H1 (cell line): ENCODE measurements at regions not wholly inside any gene's neighbourhood (a gene's known extent, or its start where the extent isn't known, plus 50 kb on each side); places are given as distances from the start of the nearest gene placed in this dataset.

ENCODE experiments used
- BRCA1 ChIP-seq: IDR thresholded peaks from 2 replicates; pipeline ENCODE4 v1.6.1; 2012; ENCODE audit warnings: low read depth, low read length, improper control_type of control experiment
- JUN ChIP-seq: IDR thresholded peaks from 2 replicates; pipeline ENCODE4 v1.6.1; 2011; ENCODE audit warnings: low read depth, mild to moderate bottlenecking, improper control_type of control experiment, low read length
- JUND ChIP-seq: IDR thresholded peaks from 2 replicates; pipeline ENCODE4 v1.6.1; 2011; ENCODE audit warnings: mild to moderate bottlenecking, improper control_type of control experiment, low read length
- POLR2AphosphoS5 ChIP-seq: IDR thresholded peaks from 2 replicates; pipeline ENCODE4 v1.6.1; 2011; ENCODE audit warnings: low read depth, low read length
- SUZ12 ChIP-seq: fragments of 200-600 bp; sonication (generic); IDR thresholded peaks from 2 replicates; pipeline ENCODE4 v1.6.1; 2012; ENCODE audit warnings: mild to moderate bottlenecking, inconsistent platforms, low read length, moderate library complexity, mixed read lengths
- TAF1 ChIP-seq: IDR thresholded peaks from 2 replicates; pipeline ENCODE4 v1.6.1; 2011; ENCODE audit warnings: mild to moderate bottlenecking, low read depth, low read length
- ZNF274 ChIP-seq: IDR thresholded peaks from 2 replicates; pipeline ENCODE4 v1.7.0; 2012; ENCODE audit warnings: low read length, borderline replicate concordance; ENCODE audit errors: extremely low read depth
- TF ChIP-seq, protein P1 (sequence below), 3 experiments: IDR thresholded peaks; 1 replicate in 2 of 3; 2 replicates in 1 of 3; pipeline versions ENCODE4 v1.5.1 to v1.6.1; 2011; ENCODE audit warnings: low read length in 3 of 3, mild to moderate bottlenecking in 3 of 3, inconsistent platforms in 2 of 3, low read depth in 1 of 3, moderate library complexity in 1 of 3; ENCODE audit not compliant: insufficient read depth in 1 of 3; ENCODE audit errors: control extremely low read depth in 1 of 3

DNA sequence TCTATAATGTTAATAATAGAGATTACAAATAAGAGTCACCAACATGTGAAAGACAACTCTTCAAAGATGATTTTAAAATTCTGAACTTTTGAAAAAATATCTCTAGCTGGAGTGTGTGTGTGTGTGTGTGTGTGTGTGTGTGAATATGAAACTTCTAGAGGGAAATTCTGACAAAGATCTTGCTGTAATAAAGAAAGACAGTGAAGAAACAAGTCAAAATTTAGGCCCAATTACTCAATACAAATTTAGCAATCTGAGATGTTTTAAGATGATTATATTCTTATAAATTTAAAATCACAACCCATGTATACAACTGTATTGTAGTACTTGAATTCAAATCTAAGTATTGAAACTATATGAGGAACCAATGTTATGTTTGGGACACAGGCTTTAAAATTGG, 57.2 kb upstream of the UGP2 start:
- TF ChIP-seq TAF1 (no peak), POLR2AphosphoS5 (no peak), JUN (no peak), JUND (no peak), ZNF274 (no peak), SUZ12 (no peak), BRCA1 (no peak)
- TF ChIP-seq, protein P1, sequence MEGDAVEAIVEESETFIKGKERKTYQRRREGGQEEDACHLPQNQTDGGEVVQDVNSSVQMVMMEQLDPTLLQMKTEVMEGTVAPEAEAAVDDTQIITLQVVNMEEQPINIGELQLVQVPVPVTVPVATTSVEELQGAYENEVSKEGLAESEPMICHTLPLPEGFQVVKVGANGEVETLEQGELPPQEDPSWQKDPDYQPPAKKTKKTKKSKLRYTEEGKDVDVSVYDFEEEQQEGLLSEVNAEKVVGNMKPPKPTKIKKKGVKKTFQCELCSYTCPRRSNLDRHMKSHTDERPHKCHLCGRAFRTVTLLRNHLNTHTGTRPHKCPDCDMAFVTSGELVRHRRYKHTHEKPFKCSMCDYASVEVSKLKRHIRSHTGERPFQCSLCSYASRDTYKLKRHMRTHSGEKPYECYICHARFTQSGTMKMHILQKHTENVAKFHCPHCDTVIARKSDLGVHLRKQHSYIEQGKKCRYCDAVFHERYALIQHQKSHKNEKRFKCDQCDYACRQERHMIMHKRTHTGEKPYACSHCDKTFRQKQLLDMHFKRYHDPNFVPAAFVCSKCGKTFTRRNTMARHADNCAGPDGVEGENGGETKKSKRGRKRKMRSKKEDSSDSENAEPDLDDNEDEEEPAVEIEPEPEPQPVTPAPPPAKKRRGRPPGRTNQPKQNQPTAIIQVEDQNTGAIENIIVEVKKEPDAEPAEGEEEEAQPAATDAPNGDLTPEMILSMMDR (IDR thresholded peaks at IDR 0.05; ENCODE audit: control extremely low read depth in 1 of 3, insufficient read depth in 1 of 3, low read depth in 1 of 3, low read length in 3 of 3), result no peak
